T-cell (primary cell): ENCODE measurements at regions not wholly inside any gene's neighbourhood (a gene's known extent, or its start where the extent isn't known, plus 50 kb on each side); places are given as distances from the start of the nearest gene placed in this dataset.

Source experiments
- ATAC-seq, 4 experiments: fragments of 200-7000 bp in 3 of 4; fragments of 150-1000 bp in 1 of 4; cut with Tn5 transposase; replicated peaks in 1 of 4; 1 replicate in 3 of 4; 2 replicates in 1 of 4; pipeline ENCODE4 v1.10.0; 2021; ENCODE audit warnings: moderate library complexity in 3 of 4, mild to moderate bottlenecking in 2 of 4, moderate number of reproducible peaks in 1 of 4
- CTCF ChIA-PET, 2 donors: fragments of 300-600 bp; sonication (Branson Sonifier 250); formaldehyde crosslinking; loops; one replicate each; lab custom pipeline; 2022; ENCODE audit warnings: antibody characterized with exemption in 2 of 2; lab: Charles Lee
- POLR2A ChIA-PET, 2 donors: fragments of 300-600 bp; sonication (Branson Sonifier 250); formaldehyde crosslinking; loops; one replicate each; lab custom pipeline; 2022; ENCODE audit warnings: antibody characterized with exemption in 2 of 2; lab: Charles Lee
- DNase-seq, 35 experiments: peaks; one replicate each; pipeline versions ENCODE4 v3.0.0 to v3.0.0-alpha.2; 2013 to 2023
- H3K27ac ChIP-seq: one replicate; pipeline ENCODE4 v1.5.1; 2013; ENCODE audit warnings: low read length
- H3K27me3 ChIP-seq, 2 experiments: replicated peaks in 1 of 2; 1 replicate in 1 of 2; 2 replicates in 1 of 2; pipeline versions ENCODE4 v1.6.1 to v1.7.0; 2013; ENCODE audit warnings: low read length in 1 of 2, mixed read lengths in 1 of 2; ENCODE audit not compliant: control insufficient read depth in 2 of 2, insufficient read depth in 2 of 2; ENCODE audit errors: extremely low read depth in 1 of 2
- H3K36me3 ChIP-seq, 2 donors: 1 replicate in 1 of 2; 2 replicates in 1 of 2; pipeline versions ENCODE4 v1.6.1 to v1.7.0; 2013; ENCODE audit warnings: low read length in 1 of 2; ENCODE audit not compliant: control insufficient read depth in 2 of 2, insufficient read depth in 1 of 2; ENCODE audit errors: extremely low read depth in 1 of 2
- H3K4me1 ChIP-seq, 2 experiments: 1 replicate in 1 of 2; 2 replicates in 1 of 2; pipeline versions ENCODE4 v1.6.1 to v1.7.0; 2013; ENCODE audit warnings: low read length in 2 of 2, mixed read lengths in 1 of 2; ENCODE audit not compliant: insufficient read depth in 2 of 2, control insufficient read depth in 1 of 2; ENCODE audit errors: extremely low read depth in 1 of 2
- H3K4me3 ChIP-seq, 2 donors: 1 replicate in 1 of 2; 2 replicates in 1 of 2; pipeline versions ENCODE4 v1.5.1 to v1.7.0; 2013; ENCODE audit warnings: mild to moderate bottlenecking in 2 of 2, low read length in 1 of 2, moderate library complexity in 1 of 2; ENCODE audit not compliant: control insufficient read depth in 1 of 2; ENCODE audit errors: extremely low read depth in 1 of 2
- H3K9me3 ChIP-seq: 2 replicates; pipeline ENCODE4 v1.7.0; 2013
- H3K27ac Mint-ChIP-seq, 2 donors: one replicate each; pipeline ENCODE4 v1.8.0; 2020 to 2021; ENCODE audit warnings: mild to moderate bottlenecking in 2 of 2, mixed read lengths in 2 of 2
- H3K27me3 Mint-ChIP-seq, 2 donors: one replicate each; pipeline ENCODE4 v1.8.0; 2021 to 2022; ENCODE audit warnings: mixed read lengths in 2 of 2
- H3K36me3 Mint-ChIP-seq: one replicate; pipeline ENCODE4 v1.8.0; 2021; ENCODE audit warnings: mixed read lengths
- H3K4me1 Mint-ChIP-seq, 3 donors: one replicate each; pipeline ENCODE4 v1.8.0; 2020 to 2022; ENCODE audit warnings: mixed read lengths in 3 of 3, mild to moderate bottlenecking in 1 of 3
- H3K4me3 Mint-ChIP-seq, 3 donors: one replicate each; pipeline ENCODE4 v1.8.0; 2020 to 2022; ENCODE audit warnings: mild to moderate bottlenecking in 3 of 3, mixed read lengths in 3 of 3, moderate library complexity in 3 of 3
- H3K9me3 Mint-ChIP-seq, 3 donors: one replicate each; pipeline ENCODE4 v1.8.0; 2020 to 2022; ENCODE audit warnings: mixed read lengths in 3 of 3
- WGBS: methylation state at CpG from one replicate; pipeline ENCODE4 v1.1.5; 2013; ENCODE audit warnings: missing lambda C conversion rate; ENCODE audit not compliant: insufficient coverage; 5-methylcytosine and 5-hydroxymethylcytosine counted together

- H3K4me1 Mint-ChIP-seq, result no peaks in the 10 kb centered on the region
- CTCF ChIA-PET, result no interaction called here
- H3K27ac ChIP-seq, result no peak overlapping the region
- H3K27me3 ChIP-seq, result no peaks in the 10 kb centered on the region
- POLR2A ChIA-PET, result no interaction called here
- DNase-seq, result no peak
- H3K36me3 ChIP-seq, result no peaks in the 10 kb centered on the region
- no peak overlapping the region for H3K4me3 Mint-ChIP-seq
- no peaks in the 10 kb centered on the region for H3K27me3 Mint-ChIP-seq
- 44% methylated on average over 3 of the region's 6 CpGs for whole genome bisulfite sequencing
- no peak for ATAC-seq
- no peak overlapping the region for H3K27ac Mint-ChIP-seq
- no peak overlapping the region for H3K4me3 ChIP-seq
- no peaks in the 10 kb centered on the region for H3K36me3 Mint-ChIP-seq
- H3K9me3 ChIP-seq, result no peaks in the 10 kb centered on the region
- H3K9me3 Mint-ChIP-seq, result peaks cover 0 to 8% (median 7%) of the 10 kb centered on the region in 3 donors
- no peaks in the 10 kb centered on the region for H3K4me1 ChIP-seq
Measured at GRCh38 chr14:28603606-28604005, 163.0 kb upstream of the FOXG1 start.

- Histone ChIP-seq H3K36me3 (no peaks in the 10 kb centered on the region), H3K4me3 (no peak overlapping the region), H3K4me1 (no peaks in the 10 kb centered on the region), H3K27me3 (no peaks in the 10 kb centered on the region), H3K27ac (no peak overlapping the region), H3K9me3 (no peaks in the 10 kb centered on the region)
- ATAC-seq (no peak), DNase-seq (no peak)
- ChIA-PET CTCF (no interaction called here), POLR2A (no interaction called here)
- WGBS, result no CpG with 5 or more reads among the region's 5 CpGs
- H3K4me3 Mint-ChIP-seq, result no peak overlapping the region
- peaks cover 0 to 5% (median 4%) of the 10 kb centered on the region in 3 donors for H3K9me3 Mint-ChIP-seq
- no peaks in the 10 kb centered on the region for H3K36me3 Mint-ChIP-seq
- no peaks in the 10 kb centered on the region for H3K27me3 Mint-ChIP-seq
- no peaks in the 10 kb centered on the region for H3K4me1 Mint-ChIP-seq
- no peak overlapping the region for H3K27ac Mint-ChIP-seq
Measured at GRCh38 chr14:28607661-28608060, 158.9 kb upstream of the FOXG1 start.

- Mint-ChIP-seq H3K4me3 (no peak overlapping the region), H3K27me3 (no peaks in the 10 kb centered on the region)
Measured at GRCh38 chr14:28608443-28608842, 158.1 kb upstream of the FOXG1 start.

GRCh38 chr14:28608851-28609828 lies 157.4 kb upstream of the FOXG1 start:
- H3K36me3 ChIP-seq, result no peaks in the 10 kb centered on the region
- H3K36me3 Mint-ChIP-seq, result no peaks in the 10 kb centered on the region
- no peak overlapping the region for H3K27ac Mint-ChIP-seq
- 93% methylated on average over 2 of the region's 10 CpGs for WGBS
- ChIA-PET POLR2A (no interaction called here), CTCF (interaction anchor here in 1 of 2 donors (0.5 kb wide), 1 partner anchor 320 kb away, joined by 3 read pairs; no protein-coding TSS in a partner anchor)
- H3K4me1 ChIP-seq, result no peaks in the 10 kb centered on the region
- H3K27me3 Mint-ChIP-seq, result no peaks in the 10 kb centered on the region
- H3K4me3 ChIP-seq, result no peak overlapping the region
- H3K9me3 Mint-ChIP-seq, result peaks cover 2 to 3% (median 3%) of the 10 kb centered on the region in 3 donors
- no peaks in the 10 kb centered on the region for H3K9me3 ChIP-seq
- ATAC-seq (no peak), DNase-seq (no peak)
- no peaks in the 10 kb centered on the region for H3K4me1 Mint-ChIP-seq
- no peaks in the 10 kb centered on the region for H3K27me3 ChIP-seq
- no peak overlapping the region for H3K4me3 Mint-ChIP-seq
- no peak overlapping the region for H3K27ac ChIP-seq

More at GRCh38 chr14:28608443-28608842, 158.1 kb upstream of the FOXG1 start:
- Histone ChIP-seq H3K4me1 (no peaks in the 10 kb centered on the region), H3K9me3 (no peaks in the 10 kb centered on the region), H3K36me3 (no peaks in the 10 kb centered on the region), H3K27ac (no peak overlapping the region), H3K27me3 (no peaks in the 10 kb centered on the region), H3K4me3 (no peak overlapping the region)
- WGBS, result 100% methylated on average over 2 of the region's 8 CpGs
- Mint-ChIP-seq H3K36me3 (no peaks in the 10 kb centered on the region), H3K27ac (no peak overlapping the region), H3K4me1 (no peaks in the 10 kb centered on the region), H3K9me3 (peaks cover 0 to 3% (median 2%) of the 10 kb centered on the region in 3 donors)
- ATAC-seq (no peak), DNase-seq (no peak)
- CTCF ChIA-PET, result no interaction called here
- POLR2A ChIA-PET, result no interaction called here

- H3K27me3 Mint-ChIP-seq, result no peaks in the 10 kb centered on the region
- no peaks in the 10 kb centered on the region for H3K4me1 ChIP-seq
- no peak for ATAC-seq
- no peak overlapping the region for H3K27ac ChIP-seq
- CTCF ChIA-PET, result no interaction called here
- 0% methylated on average over 1 of the region's 1 CpG for WGBS
- H3K9me3 ChIP-seq, result no peaks in the 10 kb centered on the region
- no peak for DNase-seq
- H3K36me3 Mint-ChIP-seq, result no peaks in the 10 kb centered on the region
- H3K9me3 Mint-ChIP-seq, result peaks cover 7 to 20% (median 14%) of the 10 kb centered on the region in 3 donors
- no peak overlapping the region for H3K4me3 ChIP-seq
- H3K36me3 ChIP-seq, result no peaks in the 10 kb centered on the region
- POLR2A ChIA-PET, result no interaction called here
- no peaks in the 10 kb centered on the region for H3K4me1 Mint-ChIP-seq
- H3K27ac Mint-ChIP-seq, result no peak overlapping the region
- H3K4me3 Mint-ChIP-seq, result no peak overlapping the region
- H3K27me3 ChIP-seq, result no peaks in the 10 kb centered on the region
Measured at GRCh38 chr14:28612414-28612813, 154.2 kb upstream of the FOXG1 start.

- H3K9me3 Mint-ChIP-seq, result peaks cover 7 to 20% (median 14%) of the 10 kb centered on the region in 3 donors
- Histone ChIP-seq H3K4me3 (no peak overlapping the region), H3K9me3 (no peaks in the 10 kb centered on the region), H3K27ac (no peak overlapping the region), H3K27me3 (no peaks in the 10 kb centered on the region), H3K4me1 (no peaks in the 10 kb centered on the region), H3K36me3 (no peaks in the 10 kb centered on the region)
- POLR2A ChIA-PET, result no interaction called here
- H3K27me3 Mint-ChIP-seq, result no peaks in the 10 kb centered on the region
- H3K36me3 Mint-ChIP-seq, result no peaks in the 10 kb centered on the region
- H3K4me1 Mint-ChIP-seq, result no peaks in the 10 kb centered on the region
- WGBS, result 17% methylated on average over 1 of the region's 3 CpGs
- H3K4me3 Mint-ChIP-seq, result no peak overlapping the region
- ATAC-seq, result no peak
- H3K27ac Mint-ChIP-seq, result no peak overlapping the region
- CTCF ChIA-PET, result no interaction called here
- no peak for DNase-seq
Measured at GRCh38 chr14:28613532-28613931, 153.1 kb upstream of the FOXG1 start.
